Transverse colon (tissue), 4 donors: ENCODE measurements at regions not wholly inside any gene's neighbourhood (a gene's known extent, or its start where the extent isn't known, plus 50 kb on each side); places are given as distances from the start of the nearest gene placed in this dataset.

Source experiments
- POLR2AphosphoS5 ChIP-seq, 3 donors: sonication (generic); formaldehyde crosslinking; IDR thresholded peaks; one replicate each; pipeline ENCODE4 v1.6.1; 2016; ENCODE audit warnings: antibody characterized with exemption in 3 of 3
- TF ChIP-seq, protein P1 (sequence below), 5 experiments: fragments of 200-600 bp in 3 of 5; fragments of 450-650 bp in 2 of 5; sonication (generic) in 3 of 5; IDR thresholded peaks; 1 replicate in 2 of 5; 2 replicates in 3 of 5; pipeline ENCODE4 v1.5.1; 2016 to 2017; ENCODE audit warnings: antibody characterized with exemption in 5 of 5, inconsistent platforms in 3 of 5, mild to moderate bottlenecking in 2 of 5, moderate library complexity in 1 of 5

DNA sequence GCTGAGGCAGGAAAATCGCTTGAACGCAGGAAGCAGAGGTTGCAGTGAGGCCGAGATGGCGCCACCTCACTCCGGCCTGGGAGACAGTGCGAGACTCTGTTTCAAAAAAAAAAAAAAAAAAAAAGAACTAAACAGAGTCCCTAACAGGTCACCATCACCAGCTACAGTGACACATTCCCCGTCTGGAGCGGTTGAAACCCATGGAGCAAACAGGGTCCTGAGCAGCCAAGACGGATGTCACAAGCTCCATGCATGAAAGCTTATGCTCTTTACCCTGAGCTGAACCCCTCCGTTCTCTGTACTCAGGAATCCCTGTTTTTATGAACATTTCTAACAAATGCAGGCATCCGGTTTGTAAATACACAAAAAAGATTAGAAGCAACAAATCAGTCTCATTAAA lies 55.9 kb upstream of the LAPTM4A start:
- TF ChIP-seq POLR2AphosphoS5 (IDR thresholded peaks at IDR 0.05), result no peak
- TF ChIP-seq, protein P1, sequence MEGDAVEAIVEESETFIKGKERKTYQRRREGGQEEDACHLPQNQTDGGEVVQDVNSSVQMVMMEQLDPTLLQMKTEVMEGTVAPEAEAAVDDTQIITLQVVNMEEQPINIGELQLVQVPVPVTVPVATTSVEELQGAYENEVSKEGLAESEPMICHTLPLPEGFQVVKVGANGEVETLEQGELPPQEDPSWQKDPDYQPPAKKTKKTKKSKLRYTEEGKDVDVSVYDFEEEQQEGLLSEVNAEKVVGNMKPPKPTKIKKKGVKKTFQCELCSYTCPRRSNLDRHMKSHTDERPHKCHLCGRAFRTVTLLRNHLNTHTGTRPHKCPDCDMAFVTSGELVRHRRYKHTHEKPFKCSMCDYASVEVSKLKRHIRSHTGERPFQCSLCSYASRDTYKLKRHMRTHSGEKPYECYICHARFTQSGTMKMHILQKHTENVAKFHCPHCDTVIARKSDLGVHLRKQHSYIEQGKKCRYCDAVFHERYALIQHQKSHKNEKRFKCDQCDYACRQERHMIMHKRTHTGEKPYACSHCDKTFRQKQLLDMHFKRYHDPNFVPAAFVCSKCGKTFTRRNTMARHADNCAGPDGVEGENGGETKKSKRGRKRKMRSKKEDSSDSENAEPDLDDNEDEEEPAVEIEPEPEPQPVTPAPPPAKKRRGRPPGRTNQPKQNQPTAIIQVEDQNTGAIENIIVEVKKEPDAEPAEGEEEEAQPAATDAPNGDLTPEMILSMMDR (IDR thresholded peaks at IDR 0.05), result no peak
